ENCODE measurements at regions not wholly inside any gene's neighbourhood (a gene's known extent, or its start where the extent isn't known, plus 50 kb on each side); places are given as distances from the start of the nearest gene placed in this dataset.
"Not testable (repeated sequence)": the region's sequence is repeated elsewhere in the genome, so short reads cannot be mapped to it uniquely, and the experiment has no call there.

- not testable (repeated sequence) for TF ChIP-seq RXRA (CRISPR knock-in tag; IDR thresholded peaks at IDR 0.05); KAT2B (IDR thresholded peaks at IDR 0.05; ENCODE audit: borderline replicate concordance, low read depth, low read length); CTCF (CRISPR knock-in tag; IDR thresholded peaks at IDR 0.05); ZMAT3 (CRISPR knock-in tag; conservative IDR thresholded peaks at IDR 0.05); ZFP62 (CRISPR knock-in tag; IDR thresholded peaks at IDR 0.05); MXD3 (CRISPR knock-in tag; IDR thresholded peaks at IDR 0.05)
These were observed 188.2 kb upstream of the LRIG3 start for GRCh38 chr12:59108516-59108915.

Measured in HepG2 (cell line).